Stimulated activated memory B cell treated with anti-CD40 and anti-IgM and Interleukin-4, amounts not matched to agents 10 μg/mL and 1 μg/mL and 100 μg/mL, for 72 hours (primary cell): ENCODE measurements at regions not wholly inside any gene's neighbourhood (a gene's known extent, or its start where the extent isn't known, plus 50 kb on each side); places are given as distances from the start of the nearest gene placed in this dataset.

ENCODE experiments used
- ATAC-seq: fragments of 150-1000 bp; cut with Tn5 transposase; 2 replicates; pipeline ENCODE4 v1.10.0; 2021
- H3K27ac Mint-ChIP-seq: one replicate; pipeline ENCODE4 v1.8.0; 2022; ENCODE audit warnings: mild to moderate bottlenecking, mixed read lengths
- H3K27me3 Mint-ChIP-seq: one replicate; pipeline ENCODE4 v1.8.0; 2022; ENCODE audit warnings: mixed read lengths
- H3K36me3 Mint-ChIP-seq: one replicate; pipeline ENCODE4 v1.8.0; 2022; ENCODE audit warnings: mixed read lengths
- H3K4me1 Mint-ChIP-seq: one replicate; pipeline ENCODE4 v1.8.0; 2022; ENCODE audit warnings: mixed read lengths
- H3K4me3 Mint-ChIP-seq: one replicate; pipeline ENCODE4 v1.8.0; 2022; ENCODE audit warnings: mild to moderate bottlenecking, moderate library complexity, mixed read lengths
- H3K9me3 Mint-ChIP-seq: one replicate; pipeline ENCODE4 v1.8.0; 2022; ENCODE audit warnings: mixed read lengths

DNA sequence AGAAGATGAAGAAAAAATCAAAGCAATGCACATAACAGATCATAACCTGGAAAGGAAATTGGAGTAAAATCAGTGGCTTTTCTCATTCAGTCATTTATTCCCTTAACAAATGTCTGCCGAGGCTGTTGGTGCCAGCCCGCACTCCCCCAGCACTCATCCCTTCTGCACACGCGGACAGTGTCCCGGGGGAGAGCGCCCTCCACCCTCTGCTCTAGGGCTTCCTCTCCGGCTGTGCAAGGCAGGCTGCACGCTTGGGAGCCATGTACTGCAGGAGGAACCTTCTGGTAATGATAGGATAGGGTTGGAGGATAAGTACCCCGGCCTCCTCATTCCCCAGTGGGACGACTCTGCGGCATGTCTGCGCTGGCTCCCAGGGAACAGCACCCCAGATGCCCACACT, 134.5 kb downstream of the PAX1 start:
- no peaks in the 10 kb centered on the region for H3K4me1 Mint-ChIP-seq

DNA sequence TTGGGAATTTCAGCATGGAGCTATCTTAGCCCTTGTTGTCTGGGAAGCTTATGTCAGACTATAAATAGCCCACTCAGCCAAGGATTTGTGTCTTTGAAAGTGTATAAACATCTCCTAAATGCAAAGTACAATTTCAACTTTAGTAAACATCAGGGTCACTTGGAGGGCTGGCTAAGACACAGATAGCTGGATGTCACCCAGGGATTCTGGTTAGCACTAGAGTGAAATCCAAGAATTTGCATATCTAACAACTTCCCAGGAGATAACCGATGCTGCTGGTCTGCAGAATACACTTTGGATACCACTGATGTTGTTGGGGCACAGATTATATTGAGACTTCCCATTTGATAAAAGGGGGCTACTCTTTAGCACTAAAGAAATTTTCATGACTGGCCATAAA, 130.9 kb downstream of the PAX1 start:
- Mint-ChIP-seq H3K9me3 (no peaks in the 10 kb centered on the region), H3K4me3 (no peak overlapping the region), H3K4me1 (no peaks in the 10 kb centered on the region), H3K36me3 (no peaks in the 10 kb centered on the region), H3K27ac (no peak overlapping the region), H3K27me3 (no peaks in the 10 kb centered on the region)
- no peak for ATAC-seq

More for the DNA sequence above, 134.5 kb downstream of the PAX1 start:
- no peaks in the 10 kb centered on the region for H3K36me3 Mint-ChIP-seq
- H3K27ac Mint-ChIP-seq: no peak overlapping the region
- no peak overlapping the region for H3K4me3 Mint-ChIP-seq
- H3K27me3 Mint-ChIP-seq: no peaks in the 10 kb centered on the region
- no peak for ATAC-seq
- H3K9me3 Mint-ChIP-seq: peaks cover 8% of the 10 kb centered on the region

DNA sequence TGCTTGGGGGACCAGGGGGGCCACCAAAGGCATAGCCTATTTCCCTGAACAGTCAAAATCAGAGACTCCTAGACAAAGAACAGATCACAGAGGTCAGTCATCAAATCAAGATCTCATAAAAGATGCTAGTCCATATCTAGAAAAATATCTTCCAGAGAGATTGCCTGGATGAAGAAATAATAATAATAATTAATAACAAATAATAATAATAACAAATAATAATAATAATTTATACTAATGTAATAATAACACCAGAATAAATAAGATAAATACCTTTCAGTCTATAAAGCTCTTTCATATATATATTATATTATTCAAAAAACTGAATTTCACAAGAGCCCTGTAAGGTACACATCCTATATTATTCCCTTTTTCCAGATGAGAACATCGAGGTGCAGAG, 129.6 kb downstream of the PAX1 start:
- Mint-ChIP-seq H3K36me3 (no peaks in the 10 kb centered on the region), H3K9me3 (no peaks in the 10 kb centered on the region), H3K4me1 (no peaks in the 10 kb centered on the region), H3K27me3 (no peaks in the 10 kb centered on the region), H3K4me3 (no peak overlapping the region), H3K27ac (no peak overlapping the region)
- ATAC-seq: no peak

DNA sequence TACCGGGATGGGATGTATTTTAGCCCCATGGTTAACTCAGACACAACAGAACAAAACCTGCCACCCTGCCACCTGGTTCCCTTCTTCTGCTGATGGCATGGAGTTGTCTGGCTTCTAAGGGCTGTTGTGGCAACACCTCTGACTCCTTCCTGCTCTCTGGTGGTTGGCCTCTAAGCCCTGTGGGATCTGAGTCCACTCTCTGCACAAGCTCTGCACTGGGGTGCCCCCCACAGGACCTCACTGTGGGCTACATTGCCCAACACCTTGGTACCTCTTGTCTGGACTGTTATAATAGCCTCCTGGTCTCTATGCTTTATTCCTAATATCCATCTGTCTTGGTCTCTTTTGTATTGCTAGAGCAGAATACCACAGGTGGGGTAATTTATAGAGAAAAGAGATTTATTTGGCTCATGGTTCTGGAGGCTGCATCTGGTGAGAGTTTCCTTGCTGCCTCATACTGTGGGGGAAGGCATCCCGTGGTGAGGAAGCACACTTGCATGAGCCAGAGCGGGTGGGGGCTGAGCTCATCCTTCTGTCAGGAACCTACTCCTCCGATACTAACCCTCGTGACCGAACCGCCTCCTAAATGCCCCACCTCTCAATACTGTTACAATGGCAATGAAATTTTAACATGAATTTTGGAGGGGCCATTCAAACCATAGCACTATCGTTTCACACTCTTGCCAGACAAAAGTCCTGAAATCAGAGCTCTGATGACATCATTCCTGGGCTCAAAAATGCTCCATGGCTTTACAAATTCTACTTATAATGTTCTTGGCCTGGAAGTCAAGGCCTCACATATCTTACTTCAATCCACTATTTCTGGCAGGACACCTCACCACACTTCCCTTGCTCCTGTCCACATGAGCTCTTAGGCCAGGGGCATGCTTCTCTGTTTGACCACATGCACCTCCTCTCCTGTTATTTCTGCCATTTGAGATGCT, 127.2 kb downstream of the PAX1 start:
- no peak overlapping the region for H3K4me3 Mint-ChIP-seq
- H3K36me3 Mint-ChIP-seq: no peaks in the 10 kb centered on the region
- no peaks in the 10 kb centered on the region for H3K27me3 Mint-ChIP-seq
- no peaks in the 10 kb centered on the region for H3K9me3 Mint-ChIP-seq
- no peaks in the 10 kb centered on the region for H3K4me1 Mint-ChIP-seq
- ATAC-seq: no peak
- no peak overlapping the region for H3K27ac Mint-ChIP-seq

DNA sequence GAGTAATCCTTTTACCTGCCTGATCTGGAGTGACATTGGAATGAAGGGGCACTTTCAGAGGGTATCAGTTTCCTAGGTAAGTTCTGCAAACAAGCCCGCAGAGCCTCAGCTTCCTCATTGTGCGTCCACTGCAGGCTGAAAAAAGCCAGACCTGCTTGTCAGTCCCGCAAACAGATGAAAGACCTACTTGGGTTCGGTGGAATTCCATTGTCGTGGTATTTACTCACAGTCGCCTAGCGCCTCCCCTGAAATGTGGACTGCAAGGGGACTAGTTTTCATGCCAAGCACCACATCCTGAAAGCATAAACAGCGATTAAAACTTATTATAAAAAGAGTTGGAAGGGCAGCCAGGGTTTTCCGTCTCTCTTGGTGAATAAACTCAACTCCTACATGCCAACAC, 121.5 kb downstream of the PAX1 start:
- no peak overlapping the region for H3K4me3 Mint-ChIP-seq
- no peaks in the 10 kb centered on the region for H3K27me3 Mint-ChIP-seq
- no peaks in the 10 kb centered on the region for H3K36me3 Mint-ChIP-seq
- H3K9me3 Mint-ChIP-seq: no peaks in the 10 kb centered on the region
- H3K27ac Mint-ChIP-seq: no peak overlapping the region
- ATAC-seq: no peak
- no peaks in the 10 kb centered on the region for H3K4me1 Mint-ChIP-seq

DNA sequence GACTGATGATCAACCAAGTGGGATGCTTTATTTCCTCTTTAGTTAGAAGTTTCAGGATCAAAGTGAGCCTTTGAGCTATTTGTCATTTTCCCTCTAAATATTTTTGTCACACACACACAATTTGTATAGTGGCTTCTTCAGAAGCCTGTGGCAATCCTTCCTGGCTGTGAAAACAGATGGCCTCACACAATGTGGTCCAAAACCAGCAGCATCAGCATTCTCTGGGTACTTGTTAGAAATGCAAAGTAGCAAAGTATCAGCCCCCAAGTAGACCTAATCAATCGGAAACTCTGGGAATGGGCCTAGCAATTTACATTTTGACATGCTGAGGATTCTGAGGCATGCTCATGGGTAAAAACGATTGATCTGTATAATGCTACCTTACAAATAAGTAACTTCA, 115.9 kb downstream of the PAX1 start:
- ATAC-seq: no peak
- H3K4me3 Mint-ChIP-seq: no peak overlapping the region
- no peaks in the 10 kb centered on the region for H3K27me3 Mint-ChIP-seq
- H3K36me3 Mint-ChIP-seq: no peaks in the 10 kb centered on the region
- H3K27ac Mint-ChIP-seq: no peak overlapping the region
- peaks cover 3% of the 10 kb centered on the region for H3K9me3 Mint-ChIP-seq
- H3K4me1 Mint-ChIP-seq: no peaks in the 10 kb centered on the region

DNA sequence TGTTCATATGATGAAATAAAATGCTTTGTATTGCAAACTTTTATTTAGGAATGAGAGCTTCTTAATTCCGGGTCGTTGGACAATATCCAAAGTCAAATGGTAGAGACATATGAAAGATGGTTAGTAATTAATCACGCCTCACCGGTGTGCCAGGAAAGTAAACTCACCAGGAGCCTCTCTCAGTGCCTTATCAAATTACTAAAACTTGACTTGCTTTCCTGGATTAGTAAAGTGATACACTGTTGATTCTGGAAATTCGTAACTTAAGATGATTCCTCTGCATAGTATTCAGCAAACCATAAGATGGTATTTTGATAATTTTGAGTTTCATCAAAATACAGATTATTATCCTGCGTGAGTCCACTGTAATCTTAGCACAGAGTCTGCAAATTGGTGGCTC, 115.2 kb downstream of the PAX1 start:
- no peak for ATAC-seq
- Mint-ChIP-seq H3K27me3 (no peaks in the 10 kb centered on the region), H3K27ac (no peak overlapping the region), H3K4me1 (no peaks in the 10 kb centered on the region), H3K36me3 (no peaks in the 10 kb centered on the region), H3K9me3 (peaks cover 3% of the 10 kb centered on the region), H3K4me3 (no peak overlapping the region)

DNA sequence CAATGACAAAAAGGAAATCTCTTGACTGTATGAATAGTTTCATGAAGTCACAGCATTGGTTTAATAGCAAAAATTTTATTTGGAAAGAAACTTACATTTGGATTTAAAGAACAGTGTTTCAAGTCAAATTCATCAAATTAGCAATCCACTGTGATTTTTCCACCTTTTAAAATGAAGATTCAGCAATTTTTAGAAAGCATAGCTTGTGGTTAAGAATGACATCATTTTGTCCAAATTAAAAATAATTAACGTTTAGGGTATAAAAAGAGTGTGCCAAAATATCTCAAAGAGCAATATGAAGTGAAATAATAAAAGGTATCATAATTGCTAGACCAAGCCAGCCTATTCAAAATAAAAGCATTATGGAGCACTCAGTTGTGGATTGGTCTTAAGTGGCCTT, 114.6 kb downstream of the PAX1 start:
- Mint-ChIP-seq H3K36me3 (no peaks in the 10 kb centered on the region), H3K4me3 (no peak overlapping the region), H3K27ac (no peak overlapping the region), H3K9me3 (peaks cover 3% of the 10 kb centered on the region), H3K4me1 (no peaks in the 10 kb centered on the region), H3K27me3 (no peaks in the 10 kb centered on the region)
- ATAC-seq: no peak

DNA sequence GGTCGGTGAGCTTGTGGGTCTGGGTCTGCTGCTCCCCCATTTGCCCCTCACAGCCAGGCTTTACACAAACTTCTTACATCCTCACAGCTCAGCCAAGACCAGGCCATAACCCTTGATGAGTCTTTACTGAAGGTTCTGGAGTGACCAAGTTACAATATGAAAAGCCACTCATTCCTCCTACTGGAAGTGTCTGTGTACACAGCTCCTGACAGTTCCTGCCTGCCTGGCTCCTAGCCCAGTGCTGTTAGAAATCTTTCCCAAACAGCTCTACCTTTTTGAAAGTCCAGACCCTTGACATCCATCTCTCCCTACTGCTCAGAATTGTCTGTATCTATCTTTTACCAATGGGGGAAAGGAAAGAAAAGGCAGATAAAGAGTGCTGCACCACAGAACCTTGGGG, 106.9 kb downstream of the PAX1 start:
- Mint-ChIP-seq H3K27ac (no peak overlapping the region), H3K4me1 (no peaks in the 10 kb centered on the region), H3K36me3 (no peaks in the 10 kb centered on the region), H3K27me3 (peaks cover 15% of the 10 kb centered on the region), H3K9me3 (peaks cover 17% of the 10 kb centered on the region), H3K4me3 (no peak overlapping the region)
- ATAC-seq: no peak

DNA sequence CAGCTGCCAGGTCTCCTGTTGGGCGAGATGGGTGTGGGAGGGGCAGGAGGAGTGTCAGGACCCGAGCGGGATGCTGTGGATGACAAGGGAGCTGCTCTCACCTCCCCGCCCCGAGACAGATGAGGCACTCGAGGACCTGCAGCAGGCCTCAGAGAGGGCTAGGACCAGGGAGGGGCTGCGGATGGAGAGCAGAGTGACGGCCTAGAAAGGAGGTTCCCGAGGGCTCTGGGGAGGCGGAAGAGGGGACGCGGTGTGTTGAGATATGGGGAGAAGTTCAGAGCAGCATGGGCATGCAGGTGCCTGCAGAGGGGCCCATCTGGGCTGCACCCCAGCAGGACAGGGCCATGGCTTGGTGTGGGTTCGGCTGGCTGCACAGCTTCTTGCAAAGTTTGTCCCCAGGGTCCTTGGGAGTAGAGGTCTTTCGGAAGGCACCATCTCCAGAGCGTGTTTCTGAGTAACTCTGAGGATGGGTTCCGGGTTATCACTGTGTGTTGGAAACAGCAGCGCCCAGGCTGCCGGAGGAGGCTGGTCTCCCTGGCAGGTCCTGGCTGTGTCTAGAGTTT, 104.6 kb downstream of the PAX1 start:
- Mint-ChIP-seq H3K4me3 (no peak overlapping the region), H3K9me3 (peaks cover 20% of the 10 kb centered on the region), H3K27ac (no peak overlapping the region), H3K4me1 (no peaks in the 10 kb centered on the region), H3K36me3 (no peaks in the 10 kb centered on the region), H3K27me3 (peaks cover 15% of the 10 kb centered on the region)
- no peak for ATAC-seq

DNA sequence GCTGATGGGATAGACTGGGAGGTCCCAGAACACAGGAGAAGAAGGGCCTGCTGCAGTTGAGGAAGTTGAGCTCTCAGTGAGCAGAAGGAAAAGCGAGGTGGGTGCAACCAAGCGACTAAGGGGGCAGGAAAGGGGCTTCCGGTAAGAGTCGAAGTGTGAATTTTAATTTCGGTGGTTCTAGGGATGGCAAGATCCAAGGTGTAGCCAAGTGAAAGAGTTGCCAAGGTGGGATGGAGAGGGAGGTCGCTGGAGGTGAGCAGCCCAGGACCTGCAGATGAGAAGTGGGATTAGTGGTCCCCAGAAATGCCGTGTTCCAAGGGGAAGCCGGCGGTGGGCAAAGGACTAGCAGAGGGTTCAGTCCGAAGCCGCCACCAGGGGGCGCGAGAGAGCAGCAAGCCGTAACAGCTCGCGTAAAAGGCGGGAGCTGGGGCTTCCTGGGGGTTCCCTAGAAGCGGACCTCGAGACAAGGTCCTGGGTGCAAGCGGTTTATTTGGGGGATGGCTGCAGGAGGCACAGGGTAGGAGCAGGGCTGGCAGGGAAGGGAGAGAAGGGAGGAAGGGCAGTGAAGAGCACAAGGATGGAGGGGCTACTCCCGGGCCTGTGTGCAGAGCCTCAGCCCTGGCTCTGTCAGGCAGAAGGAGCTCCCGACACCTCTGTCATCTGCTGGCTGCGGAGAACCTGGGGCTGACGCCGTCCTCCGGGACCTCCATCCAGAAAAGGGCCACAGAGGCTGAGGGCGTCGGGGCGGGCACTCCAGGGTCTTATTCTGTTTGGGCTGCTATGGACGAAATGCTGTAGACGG, 103.6 kb downstream of the PAX1 start:
- no peaks in the 10 kb centered on the region for H3K36me3 Mint-ChIP-seq
- H3K27me3 Mint-ChIP-seq: peaks cover 15% of the 10 kb centered on the region
- peaks cover 19% of the 10 kb centered on the region for H3K9me3 Mint-ChIP-seq
- H3K4me1 Mint-ChIP-seq: no peaks in the 10 kb centered on the region
- no peak overlapping the region for H3K4me3 Mint-ChIP-seq
- H3K27ac Mint-ChIP-seq: no peak overlapping the region
- no peak for ATAC-seq

DNA sequence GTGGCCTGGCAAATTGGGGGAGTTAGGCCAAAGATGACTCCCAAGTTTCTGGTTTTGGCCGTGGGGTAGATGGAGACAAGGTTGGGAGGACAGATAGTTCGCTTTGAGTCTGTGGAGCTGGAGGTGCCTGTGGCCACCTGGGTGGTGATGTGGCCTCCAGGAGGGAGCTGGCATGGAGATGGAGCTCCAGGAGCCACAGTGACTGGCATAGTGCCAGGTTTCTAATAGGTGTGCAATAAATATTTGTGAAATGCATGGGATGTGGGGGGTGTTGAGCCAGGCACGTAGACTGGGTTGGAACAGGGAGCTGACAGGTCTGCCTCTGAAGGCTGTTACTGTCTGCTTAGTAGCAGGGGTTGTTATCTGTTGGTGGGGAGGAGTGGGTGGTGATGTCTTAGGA, 102.7 kb downstream of the PAX1 start:
- ATAC-seq: no peak

DNA sequence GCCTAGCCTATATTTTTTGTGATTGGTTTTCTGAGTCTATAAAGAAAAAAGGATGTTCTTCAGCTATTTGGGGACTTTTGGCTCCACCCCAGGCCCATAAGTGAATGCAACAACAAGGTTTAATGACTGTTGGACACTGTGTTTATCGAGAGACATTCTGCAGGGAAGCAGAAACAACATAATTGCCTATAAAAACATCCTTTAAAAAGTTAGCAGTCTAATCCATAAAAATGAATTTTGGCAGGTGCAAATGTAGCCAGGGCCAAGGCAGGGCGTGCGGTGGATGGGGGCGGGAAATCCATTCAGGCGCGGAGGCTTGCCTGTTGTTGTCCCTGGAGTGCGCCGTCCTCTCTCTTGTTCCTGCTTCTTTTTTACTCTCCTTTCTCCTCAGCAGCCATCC, 99.3 kb downstream of the PAX1 start:
- Mint-ChIP-seq H3K36me3 (no peaks in the 10 kb centered on the region), H3K27ac (no peak overlapping the region), H3K27me3 (peaks cover 15% of the 10 kb centered on the region), H3K4me1 (no peaks in the 10 kb centered on the region), H3K4me3 (no peak overlapping the region), H3K9me3 (peaks cover 11% of the 10 kb centered on the region)
- no peak for ATAC-seq

More for the DNA sequence above, 102.7 kb downstream of the PAX1 start:
- no peak overlapping the region for H3K27ac Mint-ChIP-seq
- H3K9me3 Mint-ChIP-seq: peaks cover 14% of the 10 kb centered on the region
- H3K27me3 Mint-ChIP-seq: peaks cover 15% of the 10 kb centered on the region
- H3K36me3 Mint-ChIP-seq: no peaks in the 10 kb centered on the region
- no peaks in the 10 kb centered on the region for H3K4me1 Mint-ChIP-seq
- H3K4me3 Mint-ChIP-seq: no peak overlapping the region

DNA sequence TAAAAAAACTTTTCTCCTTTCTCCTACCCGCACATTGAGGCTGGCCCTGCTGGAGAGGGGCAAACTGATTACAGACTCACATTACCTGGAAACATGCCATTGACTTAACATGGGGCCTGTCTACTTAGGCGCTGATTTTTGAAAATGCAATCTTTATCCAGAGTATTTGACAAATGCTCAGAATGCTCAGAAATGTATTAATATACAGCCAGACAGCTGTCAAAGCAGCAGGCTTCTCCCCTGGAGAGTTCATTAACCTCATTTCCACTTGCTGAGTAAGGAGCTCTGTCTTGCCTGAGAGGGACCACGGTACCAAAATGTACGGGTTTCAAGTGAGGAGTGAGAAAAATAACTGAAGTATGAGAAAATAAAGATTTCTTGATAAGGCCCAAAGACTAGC, 95.7 kb downstream of the PAX1 start:
- H3K4me3 Mint-ChIP-seq: no peak overlapping the region
- no peaks in the 10 kb centered on the region for H3K4me1 Mint-ChIP-seq
- H3K36me3 Mint-ChIP-seq: no peaks in the 10 kb centered on the region
- ATAC-seq: no peak
- H3K27me3 Mint-ChIP-seq: no peaks in the 10 kb centered on the region
- H3K9me3 Mint-ChIP-seq: peaks cover 10% of the 10 kb centered on the region
- no peak overlapping the region for H3K27ac Mint-ChIP-seq

DNA sequence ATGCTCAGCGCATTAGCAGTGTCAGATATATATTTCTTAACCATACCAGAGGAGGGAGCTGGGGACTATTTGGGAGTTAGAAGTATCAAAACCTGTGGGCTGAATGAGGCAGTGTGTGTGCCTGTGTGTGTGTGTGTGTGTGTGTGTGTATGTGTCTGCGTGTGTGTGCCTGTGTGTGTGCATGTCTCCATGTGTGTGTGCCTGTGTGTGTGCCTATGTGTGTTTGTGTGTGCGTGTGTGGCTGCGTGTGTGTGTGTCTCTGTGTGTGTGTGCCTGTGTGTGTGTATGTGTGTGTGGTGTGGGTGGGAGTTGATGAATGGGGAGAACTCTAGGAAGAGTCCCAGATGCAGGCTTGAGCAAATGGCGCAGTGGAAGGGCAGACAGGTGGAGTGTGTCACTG, 92.9 kb downstream of the PAX1 start:
- no peak for ATAC-seq
- Mint-ChIP-seq H3K27ac (no peak overlapping the region), H3K36me3 (no peaks in the 10 kb centered on the region), H3K9me3 (peaks cover 10% of the 10 kb centered on the region), H3K4me1 (no peaks in the 10 kb centered on the region), H3K4me3 (no peak overlapping the region), H3K27me3 (no peaks in the 10 kb centered on the region)
